ENCODE measurements at regions not wholly inside any gene's neighbourhood (a gene's known extent, or its start where the extent isn't known, plus 50 kb on each side); places are given as distances from the start of the nearest gene placed in this dataset.

DNA sequence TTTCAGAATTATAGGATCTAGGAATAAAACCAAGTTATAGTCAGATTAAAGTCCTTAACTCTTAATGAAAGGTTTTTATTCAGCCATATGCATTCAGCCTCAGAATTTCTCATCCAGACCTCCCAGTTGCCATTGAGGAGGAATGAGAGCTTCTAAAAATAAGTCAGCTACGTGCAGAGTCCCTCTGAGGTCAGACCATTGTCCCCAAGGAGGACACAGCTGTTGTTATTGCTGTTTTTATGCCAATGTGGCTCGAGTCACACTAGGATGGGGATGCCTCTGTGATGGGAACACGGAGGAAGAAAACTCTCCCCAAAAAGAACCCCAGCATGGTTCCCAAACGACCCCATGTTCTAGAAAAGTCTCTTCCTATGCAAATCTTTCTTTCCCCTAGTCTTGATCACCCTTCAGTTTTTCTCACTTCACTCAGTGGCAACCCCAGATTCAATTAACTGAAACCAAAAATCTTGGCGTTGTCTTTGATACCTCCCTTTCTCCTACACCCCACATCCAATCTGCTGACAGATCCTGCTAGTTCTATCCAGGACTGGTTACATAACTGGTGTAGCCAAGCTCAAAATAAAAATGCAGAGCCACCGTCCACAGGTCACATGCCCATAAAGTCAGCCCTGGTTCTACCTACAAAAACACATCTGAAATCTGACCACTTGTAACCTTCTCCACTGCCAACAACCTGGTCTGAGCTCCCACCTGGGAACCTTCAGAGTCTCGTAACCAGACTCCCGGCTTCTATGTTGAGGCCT lies 138.2 kb upstream of the ERCC4 start:
- Mint-ChIP-seq H3K27me3 (ENCODE audit: low read depth in 2 of 2) (peaks cover 0 to 2% of the 10 kb centered on the region in 2 donors), H3K4me3 (no peak overlapping the region), H3K36me3 (no peaks in the 10 kb centered on the region), H3K4me1 (no peaks in the 10 kb centered on the region), H3K27ac (no peak overlapping the region), H3K9me3 (no peaks in the 10 kb centered on the region)
- DNase-seq (no peak), ATAC-seq (no peak)
- H3K27me3 ChIP-seq (ENCODE audit: control insufficient read depth, insufficient read depth, low read length), result no peaks in the 10 kb centered on the region
- TF ChIP-seq, protein P1, sequence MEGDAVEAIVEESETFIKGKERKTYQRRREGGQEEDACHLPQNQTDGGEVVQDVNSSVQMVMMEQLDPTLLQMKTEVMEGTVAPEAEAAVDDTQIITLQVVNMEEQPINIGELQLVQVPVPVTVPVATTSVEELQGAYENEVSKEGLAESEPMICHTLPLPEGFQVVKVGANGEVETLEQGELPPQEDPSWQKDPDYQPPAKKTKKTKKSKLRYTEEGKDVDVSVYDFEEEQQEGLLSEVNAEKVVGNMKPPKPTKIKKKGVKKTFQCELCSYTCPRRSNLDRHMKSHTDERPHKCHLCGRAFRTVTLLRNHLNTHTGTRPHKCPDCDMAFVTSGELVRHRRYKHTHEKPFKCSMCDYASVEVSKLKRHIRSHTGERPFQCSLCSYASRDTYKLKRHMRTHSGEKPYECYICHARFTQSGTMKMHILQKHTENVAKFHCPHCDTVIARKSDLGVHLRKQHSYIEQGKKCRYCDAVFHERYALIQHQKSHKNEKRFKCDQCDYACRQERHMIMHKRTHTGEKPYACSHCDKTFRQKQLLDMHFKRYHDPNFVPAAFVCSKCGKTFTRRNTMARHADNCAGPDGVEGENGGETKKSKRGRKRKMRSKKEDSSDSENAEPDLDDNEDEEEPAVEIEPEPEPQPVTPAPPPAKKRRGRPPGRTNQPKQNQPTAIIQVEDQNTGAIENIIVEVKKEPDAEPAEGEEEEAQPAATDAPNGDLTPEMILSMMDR (IDR thresholded peaks at IDR 0.05), result no peak
- H3K4me1 ChIP-seq (ENCODE audit: control insufficient read depth, insufficient read depth, low read length), result no peaks in the 10 kb centered on the region
- intact Hi-C loops (cut with micrococcal nuclease), result no loop called here
- WGBS (ENCODE audit: insufficient coverage), result 63% methylated on average over 8 of the region's 8 CpGs
- H3K9me3 ChIP-seq (ENCODE audit: control insufficient read depth, insufficient read depth, low read length), result no peaks in the 10 kb centered on the region
- no peak overlapping the region for H3K4me3 ChIP-seq (ENCODE audit: low read length)
- H3K27ac ChIP-seq (ENCODE audit: low read length), result no peak overlapping the region
- H3K36me3 ChIP-seq (ENCODE audit: control insufficient read depth, insufficient read depth, low read length), result no peaks in the 10 kb centered on the region

DNA sequence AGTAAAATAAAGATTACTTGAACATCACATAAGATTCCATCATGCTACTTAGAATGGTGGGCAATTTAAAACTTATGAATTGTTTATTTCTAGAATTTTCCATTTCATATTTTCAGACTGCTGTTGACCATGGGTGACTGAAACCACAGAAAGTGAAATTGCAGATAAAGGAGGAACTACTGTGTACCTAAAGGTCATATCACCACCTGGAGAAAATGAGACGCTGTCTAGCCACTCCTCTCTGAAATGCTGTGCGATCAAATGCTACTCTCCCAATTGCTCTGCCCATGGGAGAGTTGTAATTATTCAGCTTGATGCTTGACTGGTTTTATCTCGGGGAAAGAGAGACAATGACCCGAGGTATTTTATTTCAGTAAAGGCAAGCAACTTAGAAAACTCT lies 128.9 kb upstream of the ERCC4 start:
- Mint-ChIP-seq H3K4me1 (no peaks in the 10 kb centered on the region), H3K9me3 (peaks cover 0 to 4% of the 10 kb centered on the region in 2 donors), H3K27ac (no peak overlapping the region), H3K27me3 (ENCODE audit: low read depth in 2 of 2) (no peaks in the 10 kb centered on the region), H3K36me3 (no peaks in the 10 kb centered on the region), H3K4me3 (no peak overlapping the region)
- H3K4me1 ChIP-seq (ENCODE audit: control insufficient read depth, insufficient read depth, low read length), result no peaks in the 10 kb centered on the region
- TF ChIP-seq, protein P1 (IDR thresholded peaks at IDR 0.05), result no peak
- ATAC-seq, result no peak
- WGBS (ENCODE audit: insufficient coverage), result 83% methylated on average over 4 of the region's 4 CpGs
- H3K4me3 ChIP-seq (ENCODE audit: low read length), result no peak overlapping the region
- no peak overlapping the region for H3K27ac ChIP-seq (ENCODE audit: low read length)
- no peaks in the 10 kb centered on the region for H3K9me3 ChIP-seq (ENCODE audit: control insufficient read depth, insufficient read depth, low read length)
- no peaks in the 10 kb centered on the region for H3K36me3 ChIP-seq (ENCODE audit: control insufficient read depth, insufficient read depth, low read length)
- no peak for DNase-seq
- intact Hi-C loops (cut with micrococcal nuclease), result no loop called here
- no peaks in the 10 kb centered on the region for H3K27me3 ChIP-seq (ENCODE audit: control insufficient read depth, insufficient read depth, low read length)

DNA sequence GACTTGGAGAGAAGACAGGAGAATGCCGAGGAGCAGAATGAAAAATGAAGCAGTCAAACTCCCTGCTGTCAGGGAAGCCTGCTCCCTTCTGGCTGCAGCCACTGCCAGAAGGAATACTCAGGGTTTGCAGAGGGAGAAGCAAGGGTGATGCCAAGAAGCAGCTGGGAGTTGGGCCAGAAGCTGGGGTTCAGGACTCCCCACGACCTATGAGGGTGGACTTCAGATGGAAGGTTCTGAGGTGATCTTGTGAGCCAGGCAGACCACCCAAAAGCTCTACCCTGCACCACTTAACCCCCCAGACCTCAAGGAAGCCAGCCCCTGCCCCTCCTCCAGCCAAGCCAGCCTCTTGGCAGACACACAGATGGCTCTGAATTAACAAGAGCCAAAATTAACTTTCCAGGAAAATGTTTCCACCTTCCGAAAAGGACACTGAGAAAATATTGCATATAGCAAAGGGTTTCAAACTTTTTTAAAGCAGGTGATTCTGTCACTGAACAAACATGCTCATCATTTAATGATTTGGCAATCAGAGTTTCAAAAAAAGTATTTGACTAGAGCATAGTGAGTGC lies 126.0 kb upstream of the ERCC4 start:
- H3K27ac ChIP-seq (ENCODE audit: low read length), result no peak overlapping the region
- H3K4me1 ChIP-seq (ENCODE audit: control insufficient read depth, insufficient read depth, low read length), result no peaks in the 10 kb centered on the region
- Mint-ChIP-seq H3K4me1 (no peaks in the 10 kb centered on the region), H3K9me3 (peaks cover 0 to 4% of the 10 kb centered on the region in 2 donors), H3K27me3 (ENCODE audit: low read depth in 2 of 2) (no peaks in the 10 kb centered on the region), H3K27ac (no peak overlapping the region), H3K4me3 (no peak overlapping the region), H3K36me3 (no peaks in the 10 kb centered on the region)
- H3K4me3 ChIP-seq (ENCODE audit: low read length), result no peak overlapping the region
- TF ChIP-seq, protein P1 (IDR thresholded peaks at IDR 0.05), result no peak
- H3K9me3 ChIP-seq (ENCODE audit: control insufficient read depth, insufficient read depth, low read length), result no peaks in the 10 kb centered on the region
- intact Hi-C loops (cut with micrococcal nuclease), result no loop called here
- no peaks in the 10 kb centered on the region for H3K27me3 ChIP-seq (ENCODE audit: control insufficient read depth, insufficient read depth, low read length)
- ATAC-seq (no peak), DNase-seq (no peak)
- WGBS (ENCODE audit: insufficient coverage), result 57% methylated on average over 3 of the region's 3 CpGs
- no peaks in the 10 kb centered on the region for H3K36me3 ChIP-seq (ENCODE audit: control insufficient read depth, insufficient read depth, low read length)

Measured in natural killer cell (primary cell).